ENCODE measurements at regions not wholly inside any gene's neighbourhood (a gene's known extent, or its start where the extent isn't known, plus 50 kb on each side); places are given as distances from the start of the nearest gene placed in this dataset.
"Not testable (repeated sequence)": the region's sequence is repeated elsewhere in the genome, so short reads cannot be mapped to it uniquely, and the experiment has no call there.

DNA sequence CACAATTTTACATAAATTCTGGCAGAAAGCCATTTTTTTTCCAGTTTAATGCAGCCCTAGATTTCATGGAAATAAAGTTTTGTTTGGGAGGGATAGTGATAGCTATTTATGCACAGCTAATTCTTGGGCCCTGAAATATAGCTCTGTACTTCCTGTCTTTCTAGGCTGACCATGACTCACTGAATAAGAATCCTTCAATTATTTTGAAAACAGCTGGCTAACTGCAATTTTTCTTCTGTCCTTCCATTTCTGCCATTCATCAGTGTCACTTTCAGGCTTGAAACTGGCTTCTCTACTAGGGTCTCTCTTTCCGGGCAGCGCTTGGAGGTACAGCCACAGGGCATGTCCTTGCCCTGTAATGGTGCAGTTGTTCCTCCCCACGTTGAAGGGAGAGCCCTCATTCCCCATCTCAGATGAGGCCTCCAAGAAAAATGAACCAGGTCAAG lies 97.1 kb upstream of the TMEM178A start:
- Histone ChIP-seq H3K27ac (no peak overlapping the region), H3K4me1 (peaks cover 0 to 13% (median 0%) of the 10 kb centered on the region in 10 experiments; a peak in 5 of 20 replicates), H3K9ac (no peak overlapping the region), H3K27me3 (no peaks in the 10 kb centered on the region), H3K36me3 (peaks cover 0 to 8% (median 0%) of the 10 kb centered on the region in 11 experiments; a peak in 3 of 22 replicates), H4K20me1 (no peaks in the 10 kb centered on the region), H3K4me2 (peak overlapping the region in 3 of 11 experiments; percentile 11 to 47 (median 19); a peak in 1 of 22 replicates), H3K4me3 (no peak overlapping the region), H3K9me3 (replicated peaks in 1 of 11) (peaks cover 18 to 32% (median 23%) of the 10 kb centered on the region in 11 experiments)
- TF ChIP-seq Cebpa-rat (IDR thresholded peaks at IDR 0.05), result no peak

DNA sequence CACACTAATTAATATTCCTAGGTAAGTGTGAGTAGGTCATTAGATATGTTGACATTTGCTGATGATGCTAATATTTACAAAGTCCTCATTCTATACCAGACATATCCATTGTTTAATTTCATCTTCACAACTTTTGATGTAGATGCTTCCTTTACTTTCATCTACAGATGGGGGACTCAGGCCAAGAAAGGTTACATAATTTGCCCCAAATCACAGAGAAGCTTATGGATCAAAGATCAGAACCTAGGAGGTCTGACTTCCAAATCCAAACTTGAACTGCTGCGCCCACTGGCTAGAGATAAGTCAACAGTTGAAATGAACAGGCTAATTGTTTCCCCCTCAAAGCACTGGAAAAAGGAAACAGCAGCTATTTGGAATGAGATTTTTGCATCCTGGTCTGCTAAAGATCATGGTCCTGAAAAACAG lies 95.6 kb upstream of the TMEM178A start:
- Histone ChIP-seq H3K9ac (no peak overlapping the region), H3K4me2 (no peak overlapping the region), H4K20me1 (no peaks in the 10 kb centered on the region), H3K9me3 (replicated peaks in 1 of 11) (peaks cover 3 to 17% (median 7%) of the 10 kb centered on the region in 11 experiments; a peak in 20 of 22 replicates), H3K4me1 (peaks cover 0 to 13% (median 0%) of the 10 kb centered on the region in 10 experiments; a peak in 5 of 20 replicates), H3K36me3 (no peaks in the 10 kb centered on the region), H3K4me3 (no peak overlapping the region), H3K27me3 (no peaks in the 10 kb centered on the region), H3K27ac (no peak overlapping the region)
- no peak for TF ChIP-seq Cebpa-rat (IDR thresholded peaks at IDR 0.05)

DNA sequence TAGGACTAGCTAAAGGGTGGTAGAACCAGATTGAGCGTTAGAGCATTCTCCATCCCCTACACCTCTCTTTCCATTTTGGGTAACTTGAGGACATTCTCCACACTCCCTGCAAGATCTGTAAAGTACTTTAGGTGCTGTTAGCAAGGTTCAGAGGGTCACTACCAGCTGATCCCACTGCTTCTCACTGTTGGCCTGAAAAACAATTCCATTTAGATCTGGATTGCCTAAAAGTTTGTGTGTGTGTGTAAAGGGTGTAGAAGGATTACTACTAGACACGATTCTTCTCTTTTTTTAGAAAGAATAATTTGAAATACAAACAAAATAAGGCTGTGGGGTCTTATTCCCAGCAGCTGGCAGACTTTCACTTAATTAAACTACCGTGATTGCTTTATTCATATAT lies 95.1 kb upstream of the TMEM178A start:
- TF ChIP-seq Cebpa-rat (IDR thresholded peaks at IDR 0.05), result no peak
- Histone ChIP-seq H3K9me3 (replicated peaks in 1 of 11) (peaks cover 0 to 12% (median 3%) of the 10 kb centered on the region in 11 experiments; a peak in 9 of 22 replicates), H3K36me3 (no peaks in the 10 kb centered on the region), H3K27ac (no peak overlapping the region), H3K4me1 (peaks cover 0 to 13% (median 0%) of the 10 kb centered on the region in 10 experiments; a peak in 5 of 20 replicates), H4K20me1 (no peaks in the 10 kb centered on the region), H3K4me2 (0 out of 22 replicates have a peak overlapping the region, but pooled peaks of 1 of the 11 experiments have one; percentile 21), H3K9ac (no peak overlapping the region), H3K4me3 (no peak overlapping the region), H3K27me3 (no peaks in the 10 kb centered on the region)

DNA sequence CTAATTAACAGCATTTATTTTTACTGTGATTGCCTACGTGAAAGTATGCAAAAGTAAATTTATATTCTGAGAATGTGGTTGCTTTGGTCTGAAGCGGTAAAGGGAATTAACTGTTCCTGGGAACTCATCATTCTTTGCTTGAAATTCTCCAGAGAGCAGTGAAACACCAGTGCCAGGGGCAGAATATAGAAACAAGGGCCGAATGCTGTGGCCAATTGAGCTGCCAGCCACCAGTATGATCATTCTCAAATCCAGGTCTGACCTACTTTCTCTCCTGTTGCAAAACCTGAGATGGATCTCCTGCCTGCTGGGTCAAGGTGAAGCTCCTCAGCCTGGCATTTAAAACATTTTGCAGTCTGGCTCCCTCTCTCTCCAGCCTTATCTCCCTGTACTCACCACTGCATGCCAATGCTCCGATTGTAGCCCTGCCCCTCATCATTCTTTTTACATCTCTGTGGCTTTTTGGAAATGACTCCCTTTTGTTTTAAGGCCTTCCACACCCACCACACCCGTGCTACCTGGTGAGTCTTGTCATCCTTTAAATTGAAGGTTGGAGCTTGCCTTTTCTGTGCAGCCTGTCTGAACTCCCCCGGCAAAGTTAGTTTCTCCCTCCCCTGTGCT lies 94.5 kb upstream of the TMEM178A start:
- Histone ChIP-seq H3K4me2 (peak overlapping the region in 2 of 11 experiments; percentile 21 to 27; a peak in 3 of 22 replicates), H3K27me3 (no peaks in the 10 kb centered on the region), H4K20me1 (no peaks in the 10 kb centered on the region), H3K9me3 (replicated peaks in 1 of 11) (peaks cover 0 to 9% (median 1%) of the 10 kb centered on the region in 11 experiments; a peak in 4 of 22 replicates), H3K27ac (no peak overlapping the region), H3K36me3 (no peaks in the 10 kb centered on the region), H3K9ac (no peak overlapping the region), H3K4me1 (peaks cover 0 to 13% (median 0%) of the 10 kb centered on the region in 10 experiments; a peak in 5 of 20 replicates), H3K4me3 (no peak overlapping the region)
- no peak for TF ChIP-seq Cebpa-rat (IDR thresholded peaks at IDR 0.05)

DNA sequence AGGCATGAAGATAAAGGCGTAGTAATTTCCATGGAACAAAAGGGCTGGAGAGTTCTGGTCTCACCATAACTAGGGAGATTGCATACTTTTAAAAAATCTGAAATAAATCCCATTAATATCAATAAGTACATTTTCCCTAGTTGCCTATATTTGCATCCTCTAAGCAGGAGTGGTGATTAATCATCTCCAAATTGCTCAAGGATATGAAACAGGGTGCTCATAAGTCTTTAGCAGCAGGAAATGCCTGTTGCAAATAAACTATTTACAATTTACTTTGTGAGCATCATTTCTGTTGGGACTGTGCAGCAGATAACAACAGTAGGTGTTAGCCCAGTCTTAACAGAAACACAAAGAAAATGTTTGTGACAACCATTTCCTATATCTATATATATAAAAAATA lies 92.4 kb upstream of the TMEM178A start:
- H3K27ac ChIP-seq, result no peak overlapping the region
- peaks cover 0 to 9% (median 0%) of the 10 kb centered on the region in 10 experiments; a peak in 5 of 20 replicates for H3K4me1 ChIP-seq
- TF ChIP-seq Cebpa-rat (IDR thresholded peaks at IDR 0.05), result no peak
- H3K9ac ChIP-seq, result no peak overlapping the region
- H3K4me2 ChIP-seq, result no peak overlapping the region
- H4K20me1 ChIP-seq, result no peaks in the 10 kb centered on the region
- H3K36me3 ChIP-seq, result no peaks in the 10 kb centered on the region
- peaks cover 0 to 4% (median 3%) of the 10 kb centered on the region in 11 experiments; a peak in 4 of 22 replicates for H3K9me3 ChIP-seq (replicated peaks in 1 of 11)
- H3K27me3 ChIP-seq, result no peaks in the 10 kb centered on the region
- H3K4me3 ChIP-seq, result no peak overlapping the region

DNA sequence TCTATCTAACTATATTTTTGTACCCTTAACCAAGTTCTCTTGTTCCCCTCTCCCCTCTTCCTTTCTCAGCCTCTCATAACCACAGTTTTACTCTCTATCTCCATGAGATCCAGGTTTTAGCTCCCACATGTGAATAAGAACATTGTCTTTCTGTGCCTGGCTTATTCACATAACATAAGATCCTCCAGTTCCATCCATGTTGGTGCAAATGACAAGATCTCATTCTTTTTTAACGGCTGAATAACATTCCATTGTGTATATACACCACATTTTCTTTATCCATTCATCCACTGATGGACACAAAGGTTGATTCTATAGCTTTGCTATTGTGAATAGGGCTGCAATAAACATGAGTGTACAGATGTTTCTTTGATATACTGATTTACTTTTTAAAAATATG lies 83.9 kb upstream of the TMEM178A start:
- Histone ChIP-seq H3K4me2 (no peak overlapping the region), H4K20me1 (no peaks in the 10 kb centered on the region), H3K27me3 (no peaks in the 10 kb centered on the region), H3K4me3 (no peak overlapping the region), H3K9ac (no peak overlapping the region), H3K9me3 (replicated peaks in 1 of 11) (peaks cover 18 to 37% (median 23%) of the 10 kb centered on the region in 11 experiments), H3K36me3 (no peaks in the 10 kb centered on the region), H3K27ac (no peak overlapping the region), H3K4me1 (no peaks in the 10 kb centered on the region)
- no peak for TF ChIP-seq Cebpa-rat (IDR thresholded peaks at IDR 0.05)

DNA sequence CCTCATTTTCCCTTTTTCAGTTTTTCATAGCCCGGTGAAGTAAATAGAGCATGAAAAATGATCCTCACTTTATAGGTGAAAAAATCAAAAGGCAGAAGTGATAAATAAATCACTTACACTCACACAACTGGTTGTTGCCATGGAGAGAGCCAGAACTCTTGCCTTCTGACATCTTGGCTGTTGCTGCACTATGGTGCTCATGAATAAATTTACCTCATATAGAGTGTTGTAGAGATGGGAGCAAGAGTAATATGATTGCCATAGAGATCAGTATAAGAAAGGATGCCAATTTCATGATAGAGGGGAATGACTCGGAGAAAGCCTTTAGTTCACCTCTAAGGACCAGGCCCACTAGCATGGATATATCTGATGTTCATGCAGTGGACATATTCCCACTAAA lies 82.5 kb upstream of the TMEM178A start:
- no peaks in the 10 kb centered on the region for H3K4me1 ChIP-seq
- TF ChIP-seq Cebpa-rat (IDR thresholded peaks at IDR 0.05), result no peak

DNA sequence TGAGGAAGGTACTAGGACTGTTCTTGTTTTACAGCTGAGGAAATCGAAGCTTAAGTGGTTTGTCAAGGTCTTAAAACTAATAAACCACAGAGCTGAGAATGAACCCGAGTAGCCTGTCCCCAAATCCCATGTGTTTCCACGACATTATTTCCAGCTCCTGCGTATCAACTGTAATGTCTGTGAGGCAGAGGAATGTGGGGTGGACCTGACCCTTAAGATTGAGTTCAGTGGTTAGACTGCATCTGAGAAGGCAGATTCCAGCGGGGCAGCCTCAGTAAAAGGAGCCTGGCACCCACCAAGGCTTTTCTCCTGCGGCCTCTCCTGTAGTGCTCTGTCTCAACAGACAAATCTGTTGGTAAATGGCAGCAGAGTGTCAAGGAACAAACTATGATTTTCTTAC lies 81.9 kb upstream of the TMEM178A start:
- H4K20me1 ChIP-seq, result no peaks in the 10 kb centered on the region
- H3K9me3 ChIP-seq (replicated peaks in 1 of 11), result peaks cover 32 to 56% (median 40%) of the 10 kb centered on the region in 11 experiments
- H3K4me3 ChIP-seq, result no peak overlapping the region
- H3K27me3 ChIP-seq, result no peaks in the 10 kb centered on the region
- no peak overlapping the region for H3K9ac ChIP-seq
- H3K4me1 ChIP-seq, result no peaks in the 10 kb centered on the region
- no peak overlapping the region for H3K4me2 ChIP-seq
- TF ChIP-seq Cebpa-rat (IDR thresholded peaks at IDR 0.05), result no peak
- H3K36me3 ChIP-seq, result no peaks in the 10 kb centered on the region
- H3K27ac ChIP-seq, result no peak overlapping the region

More for the DNA sequence above, 82.5 kb upstream of the TMEM178A start:
- Histone ChIP-seq H3K9ac (no peak overlapping the region), H3K4me2 (no peak overlapping the region), H4K20me1 (no peaks in the 10 kb centered on the region), H3K36me3 (no peaks in the 10 kb centered on the region), H3K9me3 (replicated peaks in 1 of 11) (peaks cover 31 to 50% (median 36%) of the 10 kb centered on the region in 11 experiments), H3K27ac (no peak overlapping the region), H3K4me3 (no peak overlapping the region), H3K27me3 (no peaks in the 10 kb centered on the region)

DNA sequence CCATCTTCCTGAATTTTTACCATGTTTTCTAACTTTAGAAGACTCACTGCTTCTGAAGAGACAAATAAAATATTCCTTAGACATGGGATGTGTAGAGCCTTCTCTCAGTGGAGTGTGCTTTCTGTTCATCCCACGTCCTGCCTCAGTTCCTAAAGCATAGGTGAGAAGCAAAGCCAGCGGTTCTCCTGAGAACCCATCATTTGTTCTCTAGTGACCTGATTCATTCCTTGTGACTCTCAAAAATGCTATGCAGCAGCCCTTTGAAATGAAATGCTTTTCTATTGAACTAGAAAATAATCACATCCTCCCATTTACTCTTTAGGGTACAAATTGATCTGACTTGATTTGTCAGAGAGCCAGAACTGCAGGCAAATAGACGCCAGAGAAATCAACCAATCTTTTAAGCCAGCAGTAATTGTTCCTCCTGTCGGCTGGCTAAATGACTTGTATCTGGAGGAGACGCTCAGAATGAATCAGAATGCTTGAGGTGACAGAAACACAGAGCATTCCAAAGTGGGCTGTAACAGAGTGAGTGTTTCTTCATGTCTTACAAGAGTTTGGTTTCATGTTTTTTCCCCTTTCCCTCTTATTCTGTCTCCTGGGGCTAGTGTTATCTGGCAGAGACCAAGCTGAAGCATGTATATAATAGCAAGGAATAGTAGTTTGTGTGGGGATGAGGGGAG lies 81.3 kb upstream of the TMEM178A start:
- no peaks in the 10 kb centered on the region for H3K4me1 ChIP-seq
- H3K4me3 ChIP-seq, result no peak overlapping the region
- no peak overlapping the region for H3K4me2 ChIP-seq
- H3K27me3 ChIP-seq, result no peaks in the 10 kb centered on the region
- H4K20me1 ChIP-seq, result no peaks in the 10 kb centered on the region
- TF ChIP-seq Cebpa-rat (IDR thresholded peaks at IDR 0.05), result no peak
- peaks cover 32 to 60% (median 40%) of the 10 kb centered on the region in 11 experiments for H3K9me3 ChIP-seq (replicated peaks in 1 of 11)
- no peaks in the 10 kb centered on the region for H3K36me3 ChIP-seq
- H3K27ac ChIP-seq, result no peak overlapping the region
- H3K9ac ChIP-seq, result no peak overlapping the region

DNA sequence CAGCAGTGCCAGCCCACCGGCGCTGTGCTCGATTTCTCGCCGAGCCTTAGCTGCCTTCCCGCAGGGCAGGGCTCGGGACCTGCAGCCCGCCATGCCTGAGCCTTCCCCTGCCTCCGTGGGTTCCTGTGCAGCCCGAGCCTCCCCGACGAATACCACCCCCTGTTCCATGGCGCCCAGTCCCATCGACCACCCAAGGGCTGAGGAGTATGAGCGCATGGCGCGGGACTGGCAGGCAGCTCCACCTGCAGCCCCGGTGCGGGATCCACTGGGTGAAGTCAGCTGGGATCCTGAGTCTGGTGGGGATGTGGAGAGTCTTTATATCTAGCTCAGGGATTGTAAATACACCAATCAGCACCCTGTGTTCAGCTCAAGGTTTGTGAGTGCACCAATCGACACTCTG lies 80.2 kb upstream of the TMEM178A start:
- not testable (repeated sequence) for H3K4me2 ChIP-seq, H3K4me3 ChIP-seq, H3K27me3 ChIP-seq

More for the DNA sequence above, 80.2 kb upstream of the TMEM178A start:
- not testable (repeated sequence) for H3K27ac ChIP-seq, H3K36me3 ChIP-seq, H3K9ac ChIP-seq, H4K20me1 ChIP-seq, H3K4me1 ChIP-seq
- H3K9me3 ChIP-seq (replicated peaks in 1 of 11), result peaks cover 29 to 50% (median 34%) of the 10 kb centered on the region in 11 experiments
